Loucy (cell line): ENCODE measurements at regions not wholly inside any gene's neighbourhood (a gene's known extent, or its start where the extent isn't known, plus 50 kb on each side); places are given as distances from the start of the nearest gene placed in this dataset.

ENCODE experiments used
- EZH2phosphoT487 ChIP-seq: fragments of 200-600 bp; IDR thresholded peaks from 2 replicates; pipeline ENCODE4 v1.6.1; 2018; ENCODE audit warnings: antibody characterized with exemption, mild to moderate bottlenecking, moderate library complexity, borderline replicate concordance
- TF ChIP-seq, protein P1 (sequence below): fragments of 200-600 bp; sonication (generic); conservative IDR thresholded peaks from 2 replicates; pipeline ENCODE4 v1.5.1; 2014; ENCODE audit warnings: mild to moderate bottlenecking, antibody characterized with exemption, low read length

GRCh38 chr18:41466436-41467160 lies 488.4 kb upstream of the PIK3C3 start:
- TF ChIP-seq, protein P1, sequence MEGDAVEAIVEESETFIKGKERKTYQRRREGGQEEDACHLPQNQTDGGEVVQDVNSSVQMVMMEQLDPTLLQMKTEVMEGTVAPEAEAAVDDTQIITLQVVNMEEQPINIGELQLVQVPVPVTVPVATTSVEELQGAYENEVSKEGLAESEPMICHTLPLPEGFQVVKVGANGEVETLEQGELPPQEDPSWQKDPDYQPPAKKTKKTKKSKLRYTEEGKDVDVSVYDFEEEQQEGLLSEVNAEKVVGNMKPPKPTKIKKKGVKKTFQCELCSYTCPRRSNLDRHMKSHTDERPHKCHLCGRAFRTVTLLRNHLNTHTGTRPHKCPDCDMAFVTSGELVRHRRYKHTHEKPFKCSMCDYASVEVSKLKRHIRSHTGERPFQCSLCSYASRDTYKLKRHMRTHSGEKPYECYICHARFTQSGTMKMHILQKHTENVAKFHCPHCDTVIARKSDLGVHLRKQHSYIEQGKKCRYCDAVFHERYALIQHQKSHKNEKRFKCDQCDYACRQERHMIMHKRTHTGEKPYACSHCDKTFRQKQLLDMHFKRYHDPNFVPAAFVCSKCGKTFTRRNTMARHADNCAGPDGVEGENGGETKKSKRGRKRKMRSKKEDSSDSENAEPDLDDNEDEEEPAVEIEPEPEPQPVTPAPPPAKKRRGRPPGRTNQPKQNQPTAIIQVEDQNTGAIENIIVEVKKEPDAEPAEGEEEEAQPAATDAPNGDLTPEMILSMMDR, result no peak
- no peak for TF ChIP-seq EZH2phosphoT487
